K562 (cell line): ENCODE measurements at regions not wholly inside any gene's neighbourhood (a gene's known extent, or its start where the extent isn't known, plus 50 kb on each side); places are given as distances from the start of the nearest gene placed in this dataset.

Experiments
- ATAC-seq: fragments of 200-7000 bp; cut with Tn5 transposase; 3 replicates; pipeline ENCODE4 v1.9.1; 2020; ENCODE audit warnings: moderate library complexity
- BruUV-seq: library from RNA; stranded (reverse); fragments of 400-500 nt; replicated peaks from 2 replicates; lab custom pipeline; 2021; lab: Mats Ljungman, UMichigan
- CTCF ChIA-PET: fragments of 300-600 bp; formaldehyde crosslinking; extraction: SDS; loops from one replicate; lab custom pipeline; 2021; ENCODE audit warnings: low intra/inter-chr PET ratio; lab: Yijun Ruan, JAX
- POLR2A ChIA-PET: fragments of 300-600, 350-650 bp; sonication (Branson Sonifier 250); formaldehyde crosslinking; extraction: SDS; loops from one replicate; lab custom pipeline; 2021; ENCODE audit warnings: antibody characterized with exemption, inconsistent platforms; lab: Yijun Ruan, JAX
- DNase-seq, 4 experiments: peaks; one replicate each; pipeline versions ENCODE4 v3.0.0 to v3.0.0-alpha.2; 2011 to 2018; ENCODE audit warnings: low spot score in 3 of 4, mixed read lengths in 3 of 4; ENCODE audit errors: extremely low read depth in 1 of 4
- FAIRE-seq: peaks from 2 replicates; lab custom pipeline; 2011; peaks lifted over from hg19 to GRCh38; lab: Jason Lieb, UNC
- H2AFZ ChIP-seq: 2 replicates; pipeline ENCODE4 v1.6.0; 2011; ENCODE audit warnings: low read depth, low read length, control low read depth, inconsistent platforms
- H3K27ac ChIP-seq: fragments of 200-600 bp; 3 replicates; pipeline ENCODE4 v1.8.0; 2011; ENCODE audit warnings: low read depth, mild to moderate bottlenecking, control low read depth, inconsistent platforms, low read length, moderate library complexity, mixed read lengths; ENCODE audit errors: extremely low read depth
- H3K27me3 ChIP-seq, 2 experiments: fragments of 300-600 bp in 1 of 2; 2 replicates in 1 of 2; 3 replicates in 1 of 2; pipeline versions ENCODE4 v1.6.0 to v1.8.0; 2011; ENCODE audit warnings: inconsistent platforms in 2 of 2, low read length in 2 of 2, mild to moderate bottlenecking in 1 of 2, mixed read lengths in 1 of 2, moderate library complexity in 1 of 2; ENCODE audit not compliant: control insufficient read depth in 2 of 2, insufficient read depth in 2 of 2
- H3K36me3 ChIP-seq: fragments of 300-600 bp; 3 replicates; pipeline ENCODE4 v1.8.0; 2011; ENCODE audit warnings: mild to moderate bottlenecking, low read length, inconsistent platforms; ENCODE audit not compliant: control insufficient read depth, insufficient read depth
- H3K4me1 ChIP-seq, 2 experiments: fragments of 200-600 bp in 1 of 2; replicated peaks in 1 of 2; 2 replicates in 1 of 2; 3 replicates in 1 of 2; pipeline versions ENCODE4 v1.5.1 to v1.8.0; 2011; ENCODE audit warnings: inconsistent platforms in 2 of 2, low read length in 2 of 2, mild to moderate bottlenecking in 1 of 2, mixed read lengths in 1 of 2, moderate library complexity in 1 of 2; ENCODE audit not compliant: control insufficient read depth in 2 of 2, insufficient read depth in 2 of 2
- H3K4me2 ChIP-seq: 2 replicates; pipeline ENCODE4 v1.6.1; 2011; ENCODE audit warnings: low read length, control low read depth, inconsistent platforms, mixed read lengths; ENCODE audit not compliant: insufficient read depth
- H3K4me3 ChIP-seq: fragments of 200-600 bp; sonication (generic), shearing (Covaris generic); 2 replicates; pipeline ENCODE4 v1.5.1; 2016; ENCODE audit warnings: control low read depth, inconsistent platforms
- H3K79me2 ChIP-seq: fragments of 200-600 bp; 3 replicates; pipeline ENCODE4 v1.8.0; 2011; ENCODE audit warnings: low read length, inconsistent platforms; ENCODE audit not compliant: control insufficient read depth, insufficient read depth
- H3K9ac ChIP-seq, 2 experiments: 2 replicates each; pipeline versions ENCODE4 v1.6.0 to v1.6.1; 2011; ENCODE audit warnings: low read depth in 2 of 2, low read length in 2 of 2, control low read depth in 1 of 2, inconsistent platforms in 1 of 2, mild to moderate bottlenecking in 1 of 2, mixed read lengths in 1 of 2; ENCODE audit not compliant: insufficient read depth in 1 of 2
- H3K9me1 ChIP-seq: one replicate; pipeline ENCODE4 v1.6.0; 2011; ENCODE audit warnings: inconsistent platforms, mild to moderate bottlenecking, low read length, moderate library complexity; ENCODE audit not compliant: control insufficient read depth, insufficient read depth
- H3K9me3 ChIP-seq: replicated peaks from 2 replicates; pipeline ENCODE4 v1.5.1; 2011; ENCODE audit warnings: low read depth, low read length, inconsistent platforms; ENCODE audit not compliant: control insufficient read depth, insufficient read depth
- H4K20me1 ChIP-seq: replicated peaks from 2 replicates; pipeline ENCODE4 v1.6.1; 2011; ENCODE audit warnings: low read length, inconsistent platforms, mixed read lengths; ENCODE audit not compliant: control insufficient read depth, insufficient read depth
- BRF1 ChIP-seq: IDR thresholded peaks from 3 replicates; pipeline ENCODE4 v1.6.1; 2011; ENCODE audit warnings: borderline replicate concordance, mild to moderate bottlenecking; ENCODE audit not compliant: insufficient read length; ENCODE audit errors: extremely low read depth
- CEBPG ChIP-seq, 3 experiments: fragments of 200-800 bp in 1 of 3; sonication (Bioruptor generic) in 1 of 3; sonication (generic) in 1 of 3; formaldehyde crosslinking in 1 of 3; IDR thresholded peaks in 2 of 3; conservative IDR thresholded peaks in 1 of 3; 2 replicates each; pipeline versions ENCODE4 v1.6.1 to v1.8.0; 2016 to 2022; ENCODE audit warnings: missing compliant biosample characterization in 2 of 3, missing genetic modification characterization in 2 of 3, mild to moderate bottlenecking in 1 of 3, missing genetic modification reagents in 1 of 3
- CTCFL ChIP-seq: IDR thresholded peaks from 2 replicates; pipeline ENCODE4 v1.6.1; 2011; ENCODE audit warnings: borderline replicate concordance, low read depth, mild to moderate bottlenecking, moderate library complexity, low read length; ENCODE audit not compliant: insufficient read depth, poor library complexity, severe bottlenecking
- GABPB1 ChIP-seq: sonication (generic); formaldehyde crosslinking; IDR thresholded peaks from 2 replicates; pipeline ENCODE4 v1.8.0; 2022; ENCODE audit warnings: mild to moderate bottlenecking, missing genetic modification reagents
- GATAD2A ChIP-seq: fragments of 450-650 bp; IDR thresholded peaks from 2 replicates; pipeline ENCODE4 v1.6.1; 2017
- IFI16 ChIP-seq: fragments of 250-450 bp; sonication (Bioruptor Pico); IDR thresholded peaks from 2 replicates; pipeline ENCODE4 v2.1.2; 2022; ENCODE audit warnings: mild to moderate bottlenecking, inconsistent platforms
- MAX ChIP-seq: sonication (generic); formaldehyde crosslinking; IDR thresholded peaks from 2 replicates; pipeline ENCODE4 v1.9.0; 2022; ENCODE audit warnings: mild to moderate bottlenecking, missing genetic modification reagents
- NFXL1 ChIP-seq: fragments of 450-650 bp; formaldehyde crosslinking; IDR thresholded peaks from 2 replicates; pipeline ENCODE4 v1.4.0; 2021; ENCODE audit warnings: mild to moderate bottlenecking
- PHTF2 ChIP-seq: fragments of 250-450 bp; sonication (Bioruptor Pico); IDR thresholded peaks from 2 replicates; pipeline ENCODE4 v1.5.0; 2021; ENCODE audit warnings: mild to moderate bottlenecking
- ZFX ChIP-seq: sonication (generic); formaldehyde crosslinking; IDR thresholded peaks from 2 replicates; pipeline ENCODE4 v1.8.0; 2022; ENCODE audit warnings: mild to moderate bottlenecking, missing genetic modification reagents, moderate library complexity
- ZNF3 ChIP-seq: fragments of 250-450 bp; sonication (Bioruptor Pico); IDR thresholded peaks from 2 replicates; pipeline ENCODE4 v1.5.0; 2021; ENCODE audit warnings: mild to moderate bottlenecking, moderate library complexity
- WGBS: fragments of 100-300 bp; shearing (Covaris generic); methylation state at CpG from one replicate; pipeline ENCODE4 v1.1.6; 2016; ENCODE audit warnings: low coverage, mixed read lengths; ENCODE audit not compliant: insufficient coverage; ENCODE audit errors: missing lambda C conversion rate; 5-methylcytosine and 5-hydroxymethylcytosine counted together
- in situ Hi-C: fragments of 300-500 bp; cut with MboI; formaldehyde crosslinking; loops from 4 replicates; pipeline ENCODE4 v1.15.0; 2018; ENCODE audit warnings: inconsistent platforms, mixed read lengths
- intact Hi-C: fragments of 100-400 bp; cut with micrococcal nuclease; formaldehyde crosslinking; loops from 2 replicates; pipeline ENCODE4 v1.14.2; 2022

GRCh38 chr4:135834471-135834870, 1632.9 kb upstream of the PABPC4L start (continued):
- TF ChIP-seq MAX (CRISPR knock-in tag) (no peak), GABPB1 (no peak), NFXL1 (CRISPR knock-in tag) (no peak), IFI16 (no peak), GATAD2A (no peak), PHTF2 (CRISPR knock-in tag) (no peak), ZFX (CRISPR knock-in tag) (no peak), BRF1 (no peak), CTCFL (no peak)

- in situ Hi-C loops, result no loop called here
These were observed 1631.9 kb upstream of the PABPC4L start for GRCh38 chr4:135833529-135833928.

More at GRCh38 chr4:135833529-135833928, 1631.9 kb upstream of the PABPC4L start:
- no peaks in the 10 kb centered on the region for H3K27me3 ChIP-seq
- H4K20me1 ChIP-seq, result no peaks in the 10 kb centered on the region
- ChIA-PET POLR2A (no interaction called here), CTCF (no interaction called here)
- DNase-seq (no peak), FAIRE-seq (no peak), ATAC-seq (no peak)
- H3K27ac ChIP-seq, result no peak overlapping the region
- H3K36me3 ChIP-seq, result no peaks in the 10 kb centered on the region
- H3K4me1 ChIP-seq, result no peaks in the 10 kb centered on the region
- H3K4me2 ChIP-seq, result no peak overlapping the region
- BruUV-seq, result no TSS peak
- no peak overlapping the region for H3K4me3 ChIP-seq
- no peak overlapping the region for H3K9ac ChIP-seq
- 0% methylated on average over 1 of the region's 1 CpG for WGBS
- no peak for TF ChIP-seq CEBPG (CRISPR knock-in tag; IDR thresholded peaks at IDR 0.05)
- TF ChIP-seq CEBPG (tag; conservative IDR thresholded peaks at IDR 0.05 in 1 of 2, IDR thresholded peaks at IDR 0.05 in 1 of 2), result peak in 1 of 2 experiments; percentile 65; a peak in 2 of 4 replicates
- TF ChIP-seq ZNF3 (CRISPR knock-in tag), result no peak
- H2AFZ ChIP-seq, result no peak overlapping the region
- H3K9me3 ChIP-seq, result no peaks in the 10 kb centered on the region
- intact Hi-C loops, result no loop called here
- no peaks in the 10 kb centered on the region for H3K79me2 ChIP-seq
- H3K9me1 ChIP-seq, result no peaks in the 10 kb centered on the region
